Nephron (organoid): ENCODE measurements at regions not wholly inside any gene's neighbourhood (a gene's known extent, or its start where the extent isn't known, plus 50 kb on each side); places are given as distances from the start of the nearest gene placed in this dataset.

Experiments
- H3K27ac Mint-ChIP-seq, 3 experiments: 2 replicates each; pipeline ENCODE4 v1.8.0; 2020; ENCODE audit warnings: mixed read lengths in 3 of 3, mild to moderate bottlenecking in 2 of 3, moderate library complexity in 1 of 3
- H3K27me3 Mint-ChIP-seq: 2 replicates; pipeline ENCODE4 v1.8.0; 2021; ENCODE audit warnings: low read depth, mild to moderate bottlenecking, moderate library complexity, mixed read lengths
- H3K36me3 Mint-ChIP-seq: 2 replicates; pipeline ENCODE4 v1.8.0; 2020; ENCODE audit warnings: low read depth, mixed read lengths
- H3K4me1 Mint-ChIP-seq: 2 replicates; pipeline ENCODE4 v1.8.0; 2020; ENCODE audit warnings: mixed read lengths
- H3K4me3 Mint-ChIP-seq, 3 experiments: 2 replicates each; pipeline ENCODE4 v1.8.0; 2020; ENCODE audit warnings: mild to moderate bottlenecking in 3 of 3, mixed read lengths in 3 of 3, moderate library complexity in 2 of 3
- H3K9me3 Mint-ChIP-seq: 2 replicates; pipeline ENCODE4 v1.8.0; 2020; ENCODE audit warnings: mixed read lengths
- CTCF ChIP-seq, 3 experiments: fragments of 200-600 bp; sonication (generic); IDR thresholded peaks; one replicate each; pipeline ENCODE4 v1.5.0; 2021; ENCODE audit warnings: antibody characterized with exemption in 3 of 3; ENCODE audit not compliant: unreplicated experiment in 3 of 3

- Mint-ChIP-seq H3K9me3 (peaks cover under 1% of the 10 kb centered on the region), H3K36me3 (no peaks in the 10 kb centered on the region), H3K4me1 (no peaks in the 10 kb centered on the region), H3K27ac (no peak overlapping the region), H3K27me3 (no peaks in the 10 kb centered on the region), H3K4me3 (no peak overlapping the region)
- no peak for TF ChIP-seq CTCF (IDR thresholded peaks at IDR 0.05; ENCODE audit: unreplicated experiment in 3 of 3)
Observed at GRCh38 chr21:35099310-35099709, 50.2 kb upstream of the RUNX1 start.
